ENCODE measurements at regions not wholly inside any gene's neighbourhood (a gene's known extent, or its start where the extent isn't known, plus 50 kb on each side); places are given as distances from the start of the nearest gene placed in this dataset.
"Not testable (repeated sequence)": the region's sequence is repeated elsewhere in the genome, so short reads cannot be mapped to it uniquely, and the experiment has no call there.

GRCh38 chr16:16448423-16448822, 69.5 kb downstream of the NPIPA7 start:
- DNase-seq = not testable (repeated sequence)

GRCh38 chr16:16449712-16450237, 70.8 kb downstream of the NPIPA7 start:
- DNase-seq = not testable (repeated sequence)

GRCh38 chr16:16451721-16452410, 72.9 kb downstream of the NPIPA7 start:
- not testable (repeated sequence) for DNase-seq

GRCh38 chr16:16458579-16458978, 79.6 kb downstream of the NPIPA7 start:
- DNase-seq = not testable (repeated sequence)

- not testable (repeated sequence) for DNase-seq
Observed at GRCh38 chr16:16463792-16464191, 84.9 kb downstream of the NPIPA7 start.

GRCh38 chr16:16488919-16489318, 110.0 kb downstream of the NPIPA7 start:
- not testable (repeated sequence) for DNase-seq

- not testable (repeated sequence) for DNase-seq
Observed at GRCh38 chr16:16489466-16489865, 110.5 kb downstream of the NPIPA7 start.

- DNase-seq = not testable (repeated sequence)
Observed at GRCh38 chr16:16494114-16494513, 115.2 kb downstream of the NPIPA7 start.

GRCh38 chr16:16494998-16495397, 116.1 kb downstream of the NPIPA7 start:
- not testable (repeated sequence) for DNase-seq

- DNase-seq = not testable (repeated sequence)
Observed at GRCh38 chr16:16499875-16500274, 120.9 kb downstream of the NPIPA7 start.

- not testable (repeated sequence) for DNase-seq
Observed at GRCh38 chr16:16507041-16507440, 128.1 kb downstream of the NPIPA7 start.

GRCh38 chr16:16508344-16508743, 129.4 kb downstream of the NPIPA7 start:
- not testable (repeated sequence) for DNase-seq

- not testable (repeated sequence) for DNase-seq
Observed at GRCh38 chr16:16519395-16519794, 140.5 kb downstream of the NPIPA7 start.

GRCh38 chr16:16521239-16522002, 142.5 kb downstream of the NPIPA7 start:
- DNase-seq = not testable (repeated sequence)

GRCh38 chr16:16526998-16527397, 148.1 kb downstream of the NPIPA7 start:
- not testable (repeated sequence) for DNase-seq

GRCh38 chr16:16530744-16531143, 151.8 kb downstream of the NPIPA7 start:
- not testable (repeated sequence) for DNase-seq

- DNase-seq = not testable (repeated sequence)
Observed at GRCh38 chr16:16535565-16535964, 156.6 kb downstream of the NPIPA7 start.

GRCh38 chr16:16536151-16536550, 157.2 kb downstream of the NPIPA7 start:
- not testable (repeated sequence) for DNase-seq

- peak; percentile 28 for DNase-seq
Observed at GRCh38 chr16:16549710-16550109, 170.8 kb downstream of the NPIPA7 start.

- DNase-seq = not testable (repeated sequence)
Observed at GRCh38 chr16:16550824-16551223, 171.9 kb downstream of the NPIPA7 start.

GRCh38 chr16:16552819-16553340, 173.9 kb downstream of the NPIPA7 start:
- not testable (repeated sequence) for DNase-seq

GRCh38 chr16:16559179-16559740, 180.3 kb downstream of the NPIPA7 start:
- not testable (repeated sequence) for DNase-seq

GRCh38 chr16:16561532-16561931, 182.6 kb downstream of the NPIPA7 start:
- DNase-seq = not testable (repeated sequence)

All from left hindlimb (tissue), 1 donor.